ENCODE measurements at regions not wholly inside any gene's neighbourhood (a gene's known extent, or its start where the extent isn't known, plus 50 kb on each side); places are given as distances from the start of the nearest gene placed in this dataset.
A peak's percentile ranks its signal among the peaks of the same experiment; 100 is the strongest.

DNA sequence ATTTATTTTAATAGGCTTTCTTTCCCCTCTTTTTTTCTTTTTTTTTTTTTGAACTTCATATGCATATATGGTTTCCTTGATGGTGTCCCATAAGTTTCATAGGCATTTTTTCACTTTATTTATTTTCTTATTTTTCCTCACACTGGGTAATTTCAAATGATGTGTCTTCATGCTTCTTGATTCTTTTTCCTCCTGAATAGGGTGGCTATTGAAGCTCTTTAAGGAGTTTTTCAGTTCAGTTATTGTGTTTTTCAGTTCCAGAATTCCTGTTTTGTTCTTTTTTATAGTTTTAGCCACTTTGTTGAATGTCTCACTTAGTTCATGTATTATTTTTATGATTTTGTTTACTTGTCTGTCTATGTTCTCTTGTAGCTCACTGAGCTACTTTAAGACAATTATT, 273.2 kb downstream of the NFKBIZ start:
- DNase-seq: no peak

DNA sequence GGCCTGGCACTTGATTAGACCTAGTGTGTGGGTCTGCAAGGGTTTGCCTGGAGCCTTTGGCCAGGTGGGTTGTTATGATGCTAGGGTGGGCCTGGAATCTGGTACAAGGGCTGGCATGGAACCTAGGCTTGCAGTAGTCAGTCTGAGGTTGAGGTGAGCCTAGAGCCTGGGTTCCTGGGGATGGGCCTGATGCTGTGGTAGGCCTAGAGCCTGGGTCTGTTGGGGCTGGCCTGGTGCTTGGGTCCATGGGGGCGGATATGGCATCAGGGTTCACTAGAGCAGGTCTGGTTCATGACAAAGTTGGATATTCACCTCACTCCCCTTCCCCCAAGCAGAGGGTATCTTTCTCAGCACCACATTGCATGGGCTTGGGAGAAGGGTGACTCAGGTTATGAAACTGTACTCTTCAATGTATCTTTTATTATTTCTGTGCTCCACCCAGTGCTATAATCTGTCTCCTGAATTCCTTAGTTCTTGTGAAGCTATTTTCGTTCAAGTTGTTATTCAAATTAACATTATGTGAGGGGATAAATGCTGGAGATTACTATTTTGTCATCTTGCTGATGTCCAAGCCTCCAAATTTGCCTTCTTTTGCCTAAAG, 274.4 kb downstream of the NFKBIZ start:
- no peak for DNase-seq

DNA sequence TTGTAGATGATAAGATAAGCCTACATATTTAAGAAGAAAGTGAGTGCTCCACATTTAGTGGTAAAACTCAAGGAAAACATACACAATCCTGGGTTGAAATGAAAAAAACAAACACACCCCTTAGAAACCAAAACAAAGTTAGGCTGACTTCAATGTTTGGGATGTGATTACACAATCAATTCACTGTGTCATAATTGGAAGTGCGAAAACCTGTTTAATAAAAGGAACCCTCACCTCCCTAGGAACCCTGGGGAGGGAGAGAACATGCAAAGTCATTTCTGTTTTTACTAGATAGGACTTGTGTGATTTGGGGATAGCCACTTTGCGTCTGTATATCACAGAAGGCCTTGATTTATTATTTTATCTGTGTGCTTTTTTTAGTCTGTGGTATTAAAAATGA, 275.0 kb downstream of the NFKBIZ start:
- no peak for DNase-seq

- no peak for DNase-seq
Measured at GRCh38 chr3:102124704-102125103, 275.4 kb downstream of the NFKBIZ start.

DNA sequence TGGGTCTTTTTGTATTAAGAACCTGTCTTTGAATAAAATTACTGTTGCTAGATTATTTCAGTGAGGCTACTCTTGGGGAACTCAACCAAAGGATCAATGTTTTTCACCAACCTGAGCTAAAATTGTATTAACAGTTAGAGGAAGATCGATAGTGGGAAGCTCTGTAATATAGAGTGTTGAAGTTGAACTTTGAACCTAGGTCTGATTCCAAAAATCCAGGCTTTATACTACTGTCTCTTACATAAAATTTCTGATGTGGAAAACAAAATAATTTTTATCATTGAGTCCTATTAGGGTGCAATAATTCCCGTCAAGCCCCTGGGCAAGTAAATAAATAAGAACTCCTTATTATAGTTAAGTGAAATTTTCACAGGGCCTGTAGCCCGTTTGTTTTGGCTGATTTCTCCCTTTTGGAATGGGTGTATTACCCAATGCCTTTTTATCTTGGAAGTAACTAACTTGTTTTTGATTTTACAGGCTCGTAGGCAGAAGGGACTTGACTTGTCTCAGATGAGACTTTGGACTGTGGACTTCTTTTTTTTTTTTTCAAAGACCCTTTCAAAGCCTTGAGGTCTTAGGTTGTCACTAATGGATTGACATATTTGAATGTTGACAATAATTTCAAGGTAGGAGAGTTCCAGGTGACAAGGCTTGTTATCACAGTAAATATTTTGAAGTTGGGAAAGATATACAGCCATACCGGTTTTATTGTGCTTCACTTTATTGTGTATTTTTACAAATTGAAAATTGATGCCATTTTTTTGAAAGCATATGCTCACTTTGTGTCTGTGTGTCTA, 276.1 kb downstream of the NFKBIZ start:
- no peak for DNase-seq

DNA sequence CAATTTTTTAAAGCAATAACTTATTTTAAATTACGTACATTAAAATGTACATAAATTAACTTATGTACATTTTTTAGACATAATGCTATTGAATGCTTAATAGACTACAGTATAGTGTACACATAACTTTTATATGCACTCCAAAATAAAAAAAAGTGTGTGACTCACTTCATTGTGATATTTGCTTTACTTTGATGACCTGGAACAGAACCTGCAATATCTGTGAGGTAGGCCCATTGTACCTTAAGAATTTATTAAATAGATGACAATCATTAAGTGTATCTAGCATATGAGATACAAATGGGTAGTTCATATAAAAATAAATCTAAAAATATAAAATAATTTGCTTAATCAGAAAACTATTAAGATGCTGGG, 276.7 kb downstream of the NFKBIZ start:
- no peak for DNase-seq

GRCh38 chr3:102129760-102130608, 280.7 kb downstream of the NFKBIZ start:
- peak; percentile 43 for DNase-seq

DNA sequence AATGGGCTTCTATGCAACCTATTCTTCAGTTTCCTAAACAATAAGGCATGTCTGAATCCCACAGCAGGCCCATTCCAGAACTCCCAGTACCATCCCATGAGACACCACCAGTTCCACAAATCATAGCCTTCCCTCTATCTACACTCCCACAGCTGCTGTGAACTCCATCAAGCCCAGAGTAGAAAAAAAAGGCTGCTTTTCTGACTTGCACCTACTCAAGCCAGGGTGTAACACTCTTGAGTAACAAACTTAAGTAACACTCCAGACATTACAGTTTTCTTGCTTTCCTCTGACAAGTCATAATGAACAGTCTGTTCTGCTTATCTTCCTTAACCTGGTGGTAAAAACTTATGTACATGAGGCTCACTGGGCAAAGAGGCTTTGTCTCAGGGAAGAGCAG, 283.1 kb downstream of the NFKBIZ start:
- DNase-seq: no peak

DNA sequence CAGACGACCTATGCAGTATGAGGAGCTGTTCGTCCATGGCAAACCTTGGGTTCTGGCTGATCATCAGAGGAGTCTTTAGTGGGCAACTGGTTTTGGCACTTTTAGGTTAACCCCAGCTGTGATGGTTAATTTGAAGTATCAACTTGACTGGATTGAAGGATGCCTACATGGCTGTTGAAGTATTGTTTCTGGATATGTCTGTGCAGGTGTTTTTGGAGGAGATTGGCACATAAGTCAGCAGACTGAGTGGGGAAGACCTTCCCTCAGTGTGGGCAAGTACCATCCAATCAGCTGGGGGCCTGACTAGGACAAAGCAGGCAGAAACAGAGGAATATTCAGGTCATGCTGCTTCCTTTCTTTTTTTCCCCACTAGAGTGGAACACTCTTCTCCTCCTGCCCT, 284.1 kb downstream of the NFKBIZ start:
- no peak for DNase-seq

GRCh38 chr3:102135316-102135715, 286.0 kb downstream of the NFKBIZ start:
- no peak for DNase-seq

DNA sequence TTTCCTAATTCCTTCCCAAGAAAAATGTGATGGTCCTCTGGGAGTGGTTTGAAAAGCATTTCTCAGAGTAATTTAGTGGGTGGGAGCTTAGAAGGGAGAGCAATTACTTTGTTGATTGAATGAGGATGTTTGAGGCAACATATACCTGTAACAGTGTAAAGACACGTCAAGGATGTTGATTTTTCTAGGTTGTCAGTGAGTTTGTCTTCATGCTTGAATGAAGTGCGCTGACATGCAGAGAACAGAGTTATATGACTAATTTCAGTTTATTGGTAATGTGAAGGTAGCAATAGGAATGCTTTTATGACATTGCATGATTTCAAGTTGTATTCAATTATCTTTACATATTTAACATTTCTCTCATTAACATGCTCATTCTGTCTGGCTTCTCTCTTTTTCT, 286.9 kb downstream of the NFKBIZ start:
- DNase-seq: peak; percentile 33

GRCh38 chr3:102140116-102140515, 290.8 kb downstream of the NFKBIZ start:
- no peak for DNase-seq

DNA sequence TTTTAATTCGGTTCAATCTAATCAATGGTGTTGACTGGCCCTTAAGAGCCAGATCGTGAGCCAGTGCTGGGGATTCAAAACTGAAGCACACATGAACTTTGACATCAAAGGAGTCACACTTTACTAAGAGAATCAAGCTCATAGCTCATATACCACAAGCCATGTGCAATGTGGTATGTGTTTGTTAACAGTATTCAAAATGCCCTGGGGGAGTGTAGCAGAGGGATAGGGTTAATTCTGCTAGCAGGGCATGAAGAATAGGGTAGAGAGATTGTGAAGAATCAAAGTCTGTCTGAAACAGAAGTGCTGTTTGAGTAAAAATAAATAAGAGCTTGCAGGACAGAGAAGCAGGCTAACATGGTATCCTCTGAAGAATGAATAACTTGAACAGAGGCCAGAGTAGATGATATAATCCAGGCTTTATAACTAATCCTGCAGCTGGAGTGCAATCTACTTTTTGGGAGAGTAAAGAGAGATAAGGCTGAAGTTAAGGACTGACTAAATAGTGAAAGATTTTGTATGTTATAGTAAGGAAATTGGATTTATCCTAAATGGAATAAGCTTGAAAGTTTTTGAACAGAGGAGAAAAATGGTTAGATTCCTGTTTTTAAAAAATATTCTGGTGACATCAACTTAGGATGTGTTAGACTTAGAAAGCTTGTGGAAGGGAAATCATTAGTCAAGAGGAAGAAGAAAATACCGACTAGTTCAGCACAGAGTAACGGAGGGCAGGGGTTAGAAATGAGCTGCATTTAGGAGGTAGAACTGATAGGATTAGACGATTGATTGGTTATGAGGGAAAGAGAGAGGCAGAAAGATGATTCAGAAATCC, 292.0 kb downstream of the NFKBIZ start:
- peak; percentile 73 for DNase-seq

DNA sequence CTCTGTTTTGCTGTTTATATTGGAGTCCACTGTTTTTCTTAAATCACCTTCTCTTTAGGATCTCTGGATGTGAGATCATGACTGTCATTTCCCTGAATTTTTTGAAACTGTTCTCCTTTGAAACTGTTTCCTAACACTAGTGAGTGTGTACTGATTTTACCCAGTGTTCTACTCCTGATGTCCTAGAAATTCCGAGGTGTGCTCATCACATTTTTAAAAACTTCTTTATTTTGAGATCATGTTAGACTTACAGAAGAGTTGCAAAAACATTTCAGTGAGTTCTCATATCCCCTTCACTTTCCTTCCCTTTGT, 292.6 kb downstream of the NFKBIZ start:
- peak; percentile 9 for DNase-seq

- DNase-seq: peak; percentile 10
Measured at GRCh38 chr3:102142379-102143060, 292.3 kb upstream of the ZPLD1 start.

DNA sequence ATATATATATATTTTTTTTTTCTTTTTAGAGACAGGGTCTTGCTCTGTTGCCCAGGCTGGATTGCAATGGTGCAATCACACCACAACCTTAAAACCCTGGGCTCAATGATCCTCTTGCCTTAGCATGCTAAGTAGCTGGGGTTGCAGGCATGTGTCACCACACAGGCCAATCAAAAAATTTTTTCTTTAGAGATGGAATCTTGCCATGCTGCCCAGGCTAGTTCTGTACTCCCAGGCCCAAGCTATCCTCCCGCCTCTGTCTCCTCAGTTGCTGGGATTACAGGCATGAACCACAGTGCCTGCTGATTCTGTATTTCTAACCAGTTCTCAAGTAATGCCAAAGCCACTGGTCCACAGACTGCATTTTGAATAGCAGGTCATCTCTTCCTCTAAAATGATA, 291.3 kb upstream of the ZPLD1 start:
- no peak for DNase-seq

DNA sequence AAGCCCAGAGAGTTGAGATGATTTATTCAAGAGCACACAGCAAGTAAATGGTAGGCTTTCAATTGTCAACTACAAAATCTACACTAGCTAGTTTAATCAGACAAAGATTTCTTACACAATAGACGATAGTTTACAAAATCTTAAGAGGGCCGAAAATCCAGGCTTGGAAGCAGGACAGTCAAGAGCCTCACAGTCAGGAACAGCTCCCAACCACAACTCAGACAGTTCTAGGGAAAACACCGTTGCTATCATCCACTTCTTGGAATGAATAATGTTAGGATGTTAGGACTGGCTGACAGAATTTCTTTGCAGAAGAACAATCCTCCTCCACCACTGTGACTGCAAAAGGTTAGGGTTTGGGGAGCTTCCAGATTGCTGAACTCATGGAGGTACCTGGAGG, 290.8 kb upstream of the ZPLD1 start:
- DNase-seq: no peak

DNA sequence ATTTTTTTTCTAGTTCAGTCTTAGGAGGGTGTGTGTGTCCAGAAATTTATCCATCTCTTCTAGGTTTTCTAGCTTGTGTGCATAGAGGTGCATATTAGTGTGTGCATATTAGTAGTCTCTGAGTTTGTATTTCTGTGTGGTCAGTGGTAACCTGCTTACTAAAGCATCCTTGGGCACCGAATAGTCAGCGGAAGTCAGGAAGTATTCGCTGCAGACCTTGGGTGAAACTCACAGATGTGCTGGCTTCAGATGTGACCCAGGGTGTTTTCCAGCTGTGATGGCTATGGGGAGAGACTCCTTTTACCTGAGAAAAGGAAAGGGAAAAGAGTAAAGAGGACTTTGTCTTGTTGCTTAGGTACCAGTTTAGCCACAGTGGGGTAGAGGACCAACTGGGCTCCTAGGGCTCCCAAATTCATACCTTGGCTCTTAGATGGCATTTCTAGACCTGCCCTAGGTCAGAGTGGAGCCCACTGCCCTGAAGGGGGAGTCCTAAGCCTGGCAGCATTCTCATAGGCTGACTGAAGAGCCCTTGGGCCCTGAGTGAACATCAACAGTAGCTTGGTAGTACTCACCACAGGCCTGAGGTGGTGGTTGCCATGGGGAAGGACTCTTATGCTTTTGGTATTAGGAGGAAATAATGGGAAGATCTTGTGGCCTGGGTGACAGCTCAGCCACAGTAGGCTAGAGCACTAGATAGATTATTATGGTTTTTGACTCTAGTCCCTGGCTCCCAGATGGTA, 286.0 kb upstream of the ZPLD1 start:
- DNase-seq: no peak

- DNase-seq: no peak
Measured at GRCh38 chr3:102151935-102152334, 282.9 kb upstream of the ZPLD1 start.

GRCh38 chr3:102156426-102156825, 278.4 kb upstream of the ZPLD1 start:
- DNase-seq: no peak

DNA sequence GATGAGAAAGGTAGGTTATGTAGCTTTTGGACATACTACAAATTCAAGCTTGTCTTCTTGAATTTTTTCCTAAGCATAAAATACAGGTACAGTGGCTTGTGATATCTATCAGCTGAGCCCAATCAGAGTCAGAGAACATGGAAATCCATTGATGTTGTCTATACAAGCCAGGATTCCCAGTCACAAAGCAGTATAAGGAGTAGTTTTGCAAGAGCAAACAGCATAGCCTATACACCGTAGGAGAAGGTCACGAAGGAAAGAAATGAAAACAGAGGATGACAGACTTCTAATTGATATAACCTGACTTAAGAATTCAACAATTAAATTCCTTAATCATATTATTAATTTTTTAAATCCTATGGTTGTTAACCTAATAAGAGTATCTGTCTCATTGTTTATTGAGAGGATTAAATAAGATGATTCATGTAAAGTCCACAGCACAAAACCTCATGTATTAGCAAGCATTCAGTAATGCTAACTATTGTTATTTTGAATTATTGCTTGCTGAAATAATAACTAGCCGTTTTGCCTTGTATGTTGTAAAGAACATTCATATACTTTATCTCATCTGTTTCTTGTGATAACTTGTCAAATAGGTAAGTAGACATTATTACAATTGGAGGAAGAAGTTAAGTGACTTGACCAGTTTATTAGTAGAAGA, 276.6 kb upstream of the ZPLD1 start:
- no peak for DNase-seq

Data from tongue (tissue), 1 donor.